Stimulated activated CD8-positive, alpha-beta memory T cell treated with anti-CD3 and anti-CD28 coated beads, Interleukin-2, amount 100 ng/mL, for 1 hour (primary cell): ENCODE measurements at regions not wholly inside any gene's neighbourhood (a gene's known extent, or its start where the extent isn't known, plus 50 kb on each side); places are given as distances from the start of the nearest gene placed in this dataset.
"Not testable (repeated sequence)": the region's sequence is repeated elsewhere in the genome, so short reads cannot be mapped to it uniquely, and the experiment has no call there.

Source experiments
- DNase-seq, 2 donors: peaks; one replicate each; pipeline ENCODE4 v3.0.0-alpha.2; 2020; ENCODE audit warnings: low read depth in 2 of 2

DNA sequence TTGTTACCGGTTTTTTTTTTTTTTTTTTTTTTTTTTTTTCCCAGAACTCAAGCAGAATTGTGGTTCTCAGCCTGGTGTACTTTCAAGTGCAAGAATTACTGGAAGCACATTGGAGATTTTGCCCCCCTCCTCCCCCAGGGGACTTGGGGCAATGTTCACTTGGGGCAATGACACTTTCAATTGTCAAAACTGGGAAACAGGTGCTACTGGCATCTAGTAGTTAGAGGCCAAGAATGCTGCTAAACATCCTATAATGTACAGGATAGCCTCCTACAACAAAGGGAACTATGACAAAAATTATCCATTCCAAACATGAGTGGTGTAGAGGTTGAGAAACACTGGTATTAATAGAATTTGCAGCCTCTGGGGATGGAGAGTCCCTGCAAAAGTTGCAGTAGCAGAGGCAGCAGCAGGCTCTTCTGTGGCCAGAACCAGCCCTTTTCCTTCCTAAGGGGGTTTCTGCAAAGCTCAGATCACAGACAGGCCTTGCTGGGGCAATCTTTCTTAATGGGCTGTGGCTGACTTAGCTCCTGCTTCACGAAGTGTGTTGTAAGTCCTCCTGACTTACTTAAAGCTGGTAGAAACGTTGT is 144.3 kb upstream of the MRPS22 start:
- no peak for DNase-seq

DNA sequence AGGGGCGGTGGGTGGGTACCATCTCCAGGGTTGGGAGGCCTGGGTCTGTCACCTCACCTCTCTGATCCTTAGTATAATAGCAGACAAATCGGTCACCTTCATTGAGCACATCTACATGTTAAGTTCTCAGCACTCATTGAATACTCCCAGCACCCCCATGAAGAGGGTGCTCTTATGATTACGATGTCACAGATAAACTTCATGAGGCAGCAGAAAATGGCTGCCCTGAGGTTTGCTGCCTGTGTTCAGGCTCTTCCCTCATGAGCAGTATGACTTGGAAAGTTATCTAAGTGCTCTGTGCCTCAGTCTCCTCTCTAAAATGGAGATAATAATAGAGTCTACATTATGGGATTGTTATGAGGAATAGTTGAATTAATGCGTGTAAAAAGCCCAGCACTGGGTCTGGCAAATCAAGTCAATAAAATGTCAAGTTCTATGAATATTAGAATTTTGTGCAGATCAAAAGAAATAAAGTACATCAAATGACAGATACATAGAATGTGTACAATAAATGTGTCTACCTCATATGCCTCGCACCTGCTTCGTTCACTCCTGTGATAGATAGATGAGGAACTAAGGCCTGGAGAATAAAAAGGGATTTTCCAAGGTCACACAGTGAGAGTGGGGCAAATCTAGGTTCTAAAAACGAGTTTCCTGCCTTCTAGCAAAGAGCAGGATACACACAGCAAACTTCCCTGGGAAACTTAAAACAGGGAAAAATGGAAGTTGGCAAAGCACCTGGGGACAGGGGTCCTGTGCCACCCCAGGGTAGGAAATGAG is 142.2 kb upstream of the MRPS22 start:
- DNase-seq = no peak

DNA sequence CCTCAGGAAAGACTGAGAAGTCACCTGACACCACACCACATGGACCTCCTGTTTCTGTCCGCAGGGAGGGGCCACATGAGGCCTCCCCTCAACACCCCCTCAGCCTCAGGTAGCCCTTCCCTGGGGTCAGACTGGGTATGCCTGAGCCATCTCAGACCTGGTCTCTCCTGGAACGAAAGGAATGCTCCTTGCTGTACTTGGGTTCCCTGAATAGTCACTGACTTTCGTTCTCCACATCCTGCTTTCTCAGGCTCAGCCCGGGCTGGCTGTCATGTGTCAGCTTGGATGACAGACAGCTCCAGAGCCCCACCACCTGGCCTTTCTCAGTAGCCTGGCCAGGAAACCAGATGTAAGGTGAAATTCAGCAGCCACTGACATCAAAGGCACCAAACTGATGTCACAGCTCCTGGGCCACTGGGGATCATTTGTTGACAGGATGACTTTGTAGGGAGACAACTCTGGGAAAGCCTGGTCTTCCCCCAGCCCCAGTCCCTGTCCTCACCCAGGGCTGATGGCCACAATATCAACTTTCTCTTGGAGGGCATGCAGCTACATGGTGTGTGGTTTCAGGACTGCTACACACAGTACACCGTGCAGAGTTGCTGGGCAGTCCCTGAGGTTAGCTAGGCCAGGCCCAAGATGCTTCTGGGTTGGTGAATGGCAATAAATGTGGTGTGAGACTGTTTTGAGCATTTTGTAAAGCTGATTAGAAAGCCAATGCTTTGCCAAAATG is 141.4 kb upstream of the MRPS22 start:
- no peak for DNase-seq

DNA sequence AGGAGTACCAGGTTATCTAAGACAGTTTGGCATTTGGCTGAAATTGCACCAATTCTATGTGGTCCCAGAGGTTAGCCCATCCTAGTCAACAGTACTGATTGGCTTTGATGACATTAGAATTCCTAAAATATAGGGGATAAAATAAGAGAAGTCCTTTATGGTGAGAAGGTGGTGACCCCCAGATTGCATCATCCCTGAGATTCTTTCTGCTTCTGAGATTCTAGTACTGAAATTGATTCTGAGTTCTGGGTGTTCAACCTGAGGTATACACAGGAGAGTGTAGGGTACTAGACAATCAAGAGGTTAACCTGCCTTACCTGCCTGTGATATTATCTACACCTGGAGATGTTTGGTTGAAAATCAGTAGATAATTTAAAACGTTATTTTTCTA is 140.9 kb upstream of the MRPS22 start:
- no peak for DNase-seq

DNA sequence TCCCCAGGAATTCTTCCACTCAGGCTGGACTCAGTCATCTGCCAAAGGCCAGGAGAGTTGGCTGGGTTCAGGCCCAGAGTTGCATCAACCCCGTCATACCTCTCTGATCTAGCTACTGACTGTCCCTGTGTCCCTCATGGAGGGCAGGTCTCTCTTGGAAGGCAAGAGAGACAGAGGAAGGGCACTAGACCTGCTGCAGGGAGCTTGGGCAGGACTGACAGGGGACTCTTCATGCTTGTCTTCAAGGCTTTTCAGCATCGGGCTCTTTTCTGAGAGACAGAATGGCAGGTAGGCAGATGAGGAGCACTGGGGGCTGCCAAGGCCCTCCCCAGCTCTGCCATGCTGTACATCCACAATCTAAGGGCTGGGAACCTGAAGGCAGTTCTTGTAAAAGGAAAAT is 140.1 kb upstream of the MRPS22 start:
- DNase-seq = no peak

DNA sequence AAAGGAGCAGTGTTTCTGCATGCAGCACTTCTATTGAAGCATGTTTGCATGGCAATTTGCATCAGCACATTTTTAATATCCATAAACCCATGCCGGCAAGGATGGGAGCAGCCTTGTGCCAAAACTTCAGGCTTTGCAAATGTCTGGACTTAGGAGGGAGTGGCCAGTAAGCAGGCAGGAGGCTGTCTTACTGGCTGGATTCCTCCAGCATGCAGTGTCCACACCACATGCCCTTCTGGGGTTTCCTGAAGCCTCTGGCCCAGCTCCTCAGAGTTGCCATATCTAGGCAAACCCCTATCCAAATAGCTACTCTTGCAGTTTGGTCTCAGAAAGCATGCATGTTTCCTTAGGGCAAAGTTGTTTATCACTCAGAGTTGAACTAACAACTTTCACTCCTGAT is 139.1 kb upstream of the MRPS22 start:
- no peak for DNase-seq

DNA sequence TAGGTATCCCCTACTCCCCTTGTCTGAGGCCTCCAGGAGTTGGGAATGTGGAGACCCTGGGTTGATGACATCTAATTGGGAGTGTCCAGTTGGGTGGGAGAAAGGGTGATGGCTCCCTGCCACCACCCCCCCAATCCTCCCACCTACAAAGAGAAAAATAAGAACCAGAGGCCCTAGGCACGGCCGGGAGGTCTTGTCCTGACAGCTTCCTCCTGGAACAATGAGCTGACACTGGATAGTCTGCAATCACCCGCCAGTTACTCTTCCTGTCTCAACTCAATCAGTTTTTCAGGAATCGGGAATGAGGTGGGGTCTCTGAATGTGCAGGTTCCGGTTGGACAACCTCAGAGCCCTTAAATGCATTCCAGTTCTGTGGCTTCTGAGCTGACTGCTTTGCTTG is 129.9 kb upstream of the MRPS22 start:
- DNase-seq = no peak

DNA sequence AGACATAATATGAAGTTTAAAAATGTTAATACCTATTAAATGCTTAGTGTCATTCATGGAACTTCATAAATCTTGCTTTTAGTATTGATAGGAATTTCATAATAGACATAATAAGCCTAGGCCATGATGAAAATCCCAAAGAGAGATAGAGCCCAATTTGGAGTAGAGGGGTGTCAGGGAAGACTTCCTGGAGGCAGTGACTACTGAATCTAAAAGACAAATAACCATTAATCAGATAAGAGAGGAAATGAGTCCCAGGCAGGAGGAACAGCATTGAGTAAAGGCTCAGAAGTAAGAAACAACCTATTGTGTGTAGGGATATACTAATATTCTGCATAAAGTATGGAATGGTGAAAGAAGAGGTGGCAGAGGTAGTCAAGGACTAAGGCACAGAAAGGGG is 126.9 kb upstream of the MRPS22 start:
- DNase-seq = no peak

DNA sequence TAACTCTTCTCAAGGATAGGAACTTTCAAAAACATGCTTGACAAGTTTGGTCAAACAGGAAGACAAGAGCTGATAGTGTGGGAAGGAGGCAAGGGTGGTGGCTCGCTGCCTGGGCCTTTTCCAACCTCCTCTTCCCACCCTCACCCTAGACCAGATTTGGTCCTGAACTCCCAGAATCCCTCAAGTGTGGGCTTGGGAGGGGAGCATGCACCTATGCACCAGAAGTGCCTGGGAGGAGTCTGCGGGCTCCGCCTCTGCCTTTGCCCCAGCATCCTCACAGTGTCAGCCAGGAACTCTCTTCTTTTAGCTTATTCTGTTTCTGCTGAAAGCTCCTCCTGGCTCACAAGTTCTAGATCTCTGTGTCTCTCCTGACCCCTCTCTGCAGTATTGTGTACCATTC is 126.2 kb upstream of the MRPS22 start:
- no peak for DNase-seq

DNA sequence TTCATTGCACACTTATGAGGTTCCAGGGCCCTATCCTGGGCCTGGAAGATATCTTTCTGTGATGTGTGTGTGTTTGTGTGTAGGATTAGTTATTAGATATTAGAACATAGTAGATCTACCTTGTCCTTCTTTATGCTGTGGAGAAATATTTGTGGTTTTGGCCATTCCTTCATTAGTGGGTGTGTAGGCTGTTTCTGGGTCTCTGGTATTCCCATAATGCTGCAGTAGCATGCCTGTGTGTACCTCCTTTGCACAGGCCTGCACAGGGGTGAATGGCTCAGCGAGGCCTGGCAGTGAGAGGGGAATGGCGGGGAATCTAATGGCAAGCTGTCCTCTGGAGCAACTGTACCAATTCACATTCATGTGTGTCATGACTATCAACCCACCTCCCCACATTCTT is 125.8 kb upstream of the MRPS22 start:
- DNase-seq = no peak

DNA sequence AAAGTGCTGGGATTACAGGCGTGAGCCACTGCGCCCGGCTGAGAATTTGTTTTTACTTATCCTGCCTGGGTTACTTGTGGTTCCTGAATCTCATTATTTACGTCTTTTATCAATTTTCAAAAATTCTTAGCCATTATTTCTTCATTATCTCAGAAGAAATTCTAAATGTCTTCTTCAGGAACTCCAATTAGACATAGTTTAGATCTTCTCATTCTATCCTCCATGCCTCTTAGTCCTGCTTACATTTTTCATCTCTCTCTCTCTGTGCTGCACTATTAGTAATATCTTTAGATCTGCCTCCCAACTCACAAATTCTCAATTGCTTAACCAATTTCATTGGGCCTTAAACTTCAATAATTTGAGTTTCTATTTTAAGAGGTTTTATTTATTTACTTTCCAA is 124.4 kb upstream of the MRPS22 start:
- DNase-seq = no peak

DNA sequence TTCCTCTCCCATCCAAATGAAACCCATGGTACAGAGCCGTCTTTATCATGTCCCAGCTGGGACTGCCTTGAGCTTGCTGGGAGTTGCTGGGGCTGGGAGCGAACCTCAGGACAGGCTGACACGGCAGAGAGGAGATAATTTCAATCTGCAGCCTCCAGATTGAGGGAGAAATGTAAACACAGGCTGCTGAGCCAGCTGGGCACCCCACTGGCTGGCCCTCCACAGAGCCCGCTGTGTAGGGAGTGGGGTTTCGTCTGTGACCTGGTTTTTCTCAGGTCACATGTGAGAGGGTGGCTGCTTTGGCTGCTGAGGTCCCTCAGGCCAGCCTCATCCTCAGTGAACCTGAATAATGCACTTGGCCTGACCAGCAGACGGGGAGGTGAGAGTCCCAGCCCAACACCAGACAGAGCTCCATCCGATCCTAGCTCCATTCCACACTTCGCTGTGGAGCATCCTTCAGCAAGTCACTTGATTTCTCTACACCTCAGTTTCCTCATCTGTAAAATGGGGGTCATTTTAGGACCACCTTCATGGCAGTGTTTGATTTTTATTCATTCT is 121.6 kb upstream of the MRPS22 start:
- no peak for DNase-seq

DNA sequence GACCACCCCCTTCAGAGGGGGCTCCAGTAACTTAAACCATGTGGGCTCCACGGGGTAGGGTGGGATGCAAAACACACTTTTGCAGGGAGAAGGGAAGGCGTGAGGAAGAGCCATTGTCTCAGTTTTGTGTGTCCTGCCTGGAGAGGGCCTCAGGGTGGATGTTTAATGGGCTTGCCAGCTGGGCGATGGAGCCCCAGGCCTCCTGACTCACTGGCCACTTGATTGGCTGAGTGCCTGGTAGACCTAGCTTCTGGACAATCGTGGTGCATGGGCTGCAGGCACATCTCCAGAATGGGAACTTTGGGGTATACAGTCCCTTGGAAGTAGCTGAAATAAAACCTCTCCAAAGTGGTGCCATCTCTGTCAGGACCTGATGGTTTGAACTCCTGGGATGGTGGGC is 118.3 kb upstream of the MRPS22 start:
- DNase-seq = no peak

DNA sequence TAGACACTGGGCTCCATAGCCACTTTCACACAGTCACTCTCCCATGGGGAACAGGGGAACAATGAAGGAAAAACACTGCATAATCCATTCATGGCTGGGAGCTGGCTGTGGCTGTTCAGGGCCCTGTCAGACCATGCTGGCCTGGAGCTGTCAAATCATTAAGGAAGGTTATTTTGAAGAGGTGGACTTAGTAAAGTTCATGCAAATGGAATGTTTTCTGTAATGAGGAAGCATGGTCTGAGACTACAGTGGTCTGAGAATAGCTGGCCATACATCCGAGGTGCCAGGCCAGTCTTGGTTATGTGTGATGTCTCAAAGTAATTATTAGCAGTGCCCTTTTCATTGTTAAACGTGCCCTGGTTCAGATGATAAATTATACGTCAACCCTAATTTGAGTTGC is 117.1 kb upstream of the MRPS22 start:
- DNase-seq = no peak

DNA sequence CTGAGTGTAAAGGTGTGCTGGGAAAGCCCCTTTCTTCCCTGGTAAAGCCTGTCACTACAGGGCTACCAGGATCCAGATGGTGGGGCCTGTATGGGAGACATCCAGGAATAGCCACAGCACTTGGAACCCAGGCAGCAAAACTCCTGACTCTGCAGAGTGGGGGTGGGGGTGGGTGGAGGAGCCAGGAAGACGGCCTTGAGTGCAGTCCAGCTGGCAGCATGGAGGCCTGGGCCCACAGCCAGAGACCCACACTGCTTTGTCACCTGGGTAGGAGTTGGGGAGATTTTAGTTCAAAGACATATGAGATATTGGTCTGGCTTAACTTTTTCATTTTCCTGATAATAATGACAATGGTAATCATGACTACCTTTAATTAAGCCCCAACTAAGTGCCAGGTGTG is 116.7 kb upstream of the MRPS22 start:
- no peak for DNase-seq

DNA sequence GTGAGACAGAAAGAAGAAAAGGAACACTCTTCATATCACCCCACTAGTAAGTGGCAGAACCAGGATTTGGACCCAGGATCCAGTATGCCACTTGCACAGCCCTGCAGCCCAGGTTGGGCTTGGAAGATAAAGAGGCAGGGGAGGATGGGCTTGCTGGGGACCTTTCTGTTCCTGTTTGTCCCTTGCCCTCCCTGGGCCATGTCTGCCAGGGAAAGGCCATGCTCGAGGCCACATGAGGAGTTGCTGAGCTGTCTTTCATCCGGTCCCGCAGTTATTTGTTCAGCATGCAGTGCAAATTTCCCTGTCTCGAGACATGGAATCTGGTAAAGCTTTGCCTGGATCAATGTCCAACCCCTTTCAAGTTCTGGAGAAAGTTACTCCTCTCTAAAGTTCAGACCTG is 116.0 kb upstream of the MRPS22 start:
- DNase-seq = no peak

DNA sequence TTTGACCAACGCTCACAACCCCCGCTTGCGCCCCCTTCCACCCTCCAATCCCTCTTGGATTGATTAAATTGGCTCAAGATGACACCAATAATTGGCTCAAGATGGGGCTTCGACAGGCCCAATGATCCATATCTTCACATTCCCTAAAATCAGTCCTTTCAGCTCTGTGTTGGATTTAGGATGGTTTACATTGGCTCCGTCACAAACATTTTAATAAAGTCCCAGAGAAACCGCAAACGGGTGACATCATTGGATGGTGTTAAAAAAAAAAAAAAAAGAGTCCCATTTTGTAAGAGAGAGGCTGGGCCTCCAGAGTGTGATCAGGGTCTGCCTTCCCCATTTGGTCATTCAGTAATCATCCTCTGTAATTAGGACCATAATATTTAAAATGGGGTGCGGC is 113.4 kb upstream of the MRPS22 start:
- no peak for DNase-seq

DNA sequence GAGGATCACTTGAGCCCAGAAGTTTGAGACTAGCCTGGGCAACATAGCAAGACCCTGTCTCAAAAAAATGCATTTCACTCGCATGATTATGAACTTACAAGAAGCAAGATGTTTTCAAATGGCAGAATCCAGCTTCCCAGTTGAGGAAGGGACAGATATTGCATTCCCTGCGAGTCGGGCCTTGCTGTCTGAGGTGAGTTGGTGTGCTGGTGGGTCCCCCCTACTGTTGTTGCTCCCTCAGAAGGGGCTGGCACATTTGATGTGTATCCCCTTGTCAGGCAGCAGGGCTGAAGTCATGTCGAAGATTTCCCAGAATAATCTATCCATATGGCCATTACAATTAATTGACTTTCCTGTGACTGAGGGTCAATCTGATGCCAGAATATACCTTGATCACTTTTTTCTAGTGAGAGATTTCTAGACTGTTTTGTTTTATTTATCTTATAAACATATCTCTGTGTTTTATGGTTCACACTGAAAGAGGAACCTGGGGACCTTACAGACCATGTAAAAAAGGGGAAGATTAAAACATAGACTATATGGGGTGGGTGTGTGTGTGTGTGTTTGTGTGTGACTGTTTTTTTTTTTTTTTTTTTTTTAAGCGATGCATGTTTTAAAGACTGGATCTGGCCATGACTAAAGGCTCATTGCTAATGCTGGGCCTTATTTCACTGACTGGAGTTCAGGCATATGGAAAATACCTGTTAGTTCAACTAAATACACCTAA is 112.1 kb upstream of the MRPS22 start:
- DNase-seq = no peak

DNA sequence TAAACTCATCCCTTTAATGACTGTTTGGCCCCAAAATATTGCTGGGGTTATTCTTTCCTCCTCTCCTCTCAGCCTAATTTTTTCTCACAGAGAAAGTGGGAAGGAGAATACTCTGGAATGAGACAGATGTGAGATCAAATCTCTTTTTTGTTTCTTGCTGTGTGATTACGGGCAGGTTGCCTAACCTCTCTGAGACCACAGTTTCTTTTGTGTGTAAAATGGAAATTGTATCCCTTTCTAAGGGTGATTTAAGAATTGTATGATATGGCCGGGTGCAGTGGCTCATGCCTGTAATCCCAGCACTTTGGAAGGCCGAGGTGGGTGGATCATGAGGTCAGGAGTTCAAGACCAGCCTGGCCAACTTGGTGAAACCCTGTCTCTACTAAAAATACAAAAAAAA is 111.5 kb upstream of the MRPS22 start:
- not testable (repeated sequence) for DNase-seq

DNA sequence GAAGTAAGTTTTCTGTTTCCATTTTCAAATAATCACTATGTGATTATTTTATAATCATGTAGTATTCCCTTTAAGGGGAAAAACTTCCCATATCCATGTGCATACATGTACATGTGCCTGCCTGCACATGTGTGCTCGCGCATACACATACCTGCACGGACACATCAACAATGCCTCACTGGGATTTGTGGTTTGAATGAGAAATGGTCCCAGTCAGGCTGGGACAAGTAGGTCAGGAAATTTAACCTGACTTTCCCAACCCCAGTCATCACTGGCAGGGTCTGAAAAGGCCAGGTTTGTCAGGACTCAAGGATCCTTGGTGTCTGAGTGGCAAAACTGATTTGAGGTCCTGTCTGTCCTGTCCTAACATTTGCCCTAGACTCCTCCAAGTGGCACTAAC is 109.3 kb upstream of the MRPS22 start:
- no peak for DNase-seq

DNA sequence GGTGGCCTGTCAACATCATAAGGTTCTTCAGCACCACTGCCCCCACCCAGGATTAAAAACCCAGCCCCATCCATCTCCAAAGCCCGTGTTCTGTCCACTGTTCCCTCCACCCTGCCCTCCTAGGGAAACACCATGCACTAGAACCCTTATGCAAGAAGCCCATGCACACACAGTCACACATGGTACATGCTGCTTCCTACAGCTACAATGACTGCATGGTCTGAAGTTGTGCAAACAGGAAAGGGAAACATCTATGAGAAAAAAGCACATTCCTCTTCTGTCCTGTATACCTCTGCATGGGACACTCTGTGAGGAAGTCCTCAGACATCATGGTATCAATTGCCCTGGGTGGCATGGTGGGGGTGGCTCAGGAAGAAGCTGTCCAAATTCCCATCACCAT is 108.6 kb upstream of the MRPS22 start:
- DNase-seq = no peak

DNA sequence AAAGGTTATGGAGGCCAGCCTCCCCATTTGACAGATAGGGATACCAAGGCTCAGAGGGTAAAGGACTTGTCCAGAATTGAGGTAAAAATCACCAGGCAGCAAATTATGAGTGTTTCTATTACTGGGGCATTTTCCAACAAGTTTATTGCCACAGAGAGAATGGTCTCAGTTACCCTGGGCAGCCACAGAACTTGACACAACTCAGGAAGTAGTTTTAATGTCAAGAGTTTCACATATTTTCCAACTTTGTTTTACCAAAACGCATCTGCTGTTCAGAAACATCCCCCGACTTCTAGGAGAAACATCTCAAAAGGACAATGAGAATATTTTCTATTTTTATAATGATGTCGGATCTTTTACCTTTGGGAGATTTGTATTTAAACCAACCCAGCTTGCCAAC is 107.5 kb upstream of the MRPS22 start:
- no peak for DNase-seq
